ENCODE measurements at regions not wholly inside any gene's neighbourhood (a gene's known extent, or its start where the extent isn't known, plus 50 kb on each side); places are given as distances from the start of the nearest gene placed in this dataset.

GRCh38 chr6:67358241-67358640 is 1276.8 kb upstream of the ADGRB3 start:
- DNase-seq (ENCODE audit: low spot score), result no peak

GRCh38 chr6:67353861-67354260 is 1281.2 kb upstream of the ADGRB3 start:
- no peak for DNase-seq (ENCODE audit: low spot score)

GRCh38 chr6:67352717-67353116 is 1282.4 kb upstream of the ADGRB3 start:
- DNase-seq (ENCODE audit: low spot score), result no peak

- DNase-seq (ENCODE audit: low spot score), result no peak
Measured at GRCh38 chr6:67350729-67351128, 1284.4 kb upstream of the ADGRB3 start.

GRCh38 chr6:67345946-67346345 is 1289.1 kb upstream of the ADGRB3 start:
- no peak for DNase-seq (ENCODE audit: low spot score)

- DNase-seq (ENCODE audit: low spot score), result no peak
Measured at GRCh38 chr6:67336014-67336413, 1299.1 kb upstream of the ADGRB3 start.

GRCh38 chr6:67331304-67331703 is 1303.8 kb upstream of the ADGRB3 start:
- no peak for DNase-seq (ENCODE audit: low spot score)

GRCh38 chr6:67328269-67328668 is 1306.8 kb upstream of the ADGRB3 start:
- no peak for DNase-seq (ENCODE audit: low spot score)

GRCh38 chr6:67300430-67301040 is 1334.5 kb upstream of the ADGRB3 start:
- no peak for DNase-seq (ENCODE audit: low spot score)

GRCh38 chr6:67292169-67292568 is 1342.9 kb upstream of the ADGRB3 start:
- DNase-seq (ENCODE audit: low spot score), result no peak

- DNase-seq (ENCODE audit: low spot score), result no peak
Measured at GRCh38 chr6:67287566-67287965, 1347.5 kb upstream of the ADGRB3 start.

GRCh38 chr6:67285770-67286495 is 1349.1 kb upstream of the ADGRB3 start:
- DNase-seq (ENCODE audit: low spot score), result no peak

GRCh38 chr6:67277312-67277711 is 1357.8 kb upstream of the ADGRB3 start:
- no peak for DNase-seq (ENCODE audit: low spot score)

GRCh38 chr6:67265996-67266921 is 1368.8 kb upstream of the ADGRB3 start:
- DNase-seq (ENCODE audit: low spot score), result no peak

- DNase-seq (ENCODE audit: low spot score), result no peak
Measured at GRCh38 chr6:67252663-67253062, 1382.4 kb upstream of the ADGRB3 start.

- no peak for DNase-seq (ENCODE audit: low spot score)
Measured at GRCh38 chr6:67248077-67248476, 1387.0 kb upstream of the ADGRB3 start.

GRCh38 chr6:67244037-67244436 is 1391.0 kb upstream of the ADGRB3 start:
- no peak for DNase-seq (ENCODE audit: low spot score)

- DNase-seq (ENCODE audit: low spot score), result no peak
Measured at GRCh38 chr6:67237277-67237676, 1397.8 kb upstream of the ADGRB3 start.

- no peak for DNase-seq (ENCODE audit: low spot score)
Measured at GRCh38 chr6:67231092-67231491, 1404.0 kb upstream of the ADGRB3 start.

- DNase-seq (ENCODE audit: low spot score), result no peak
Measured at GRCh38 chr6:67224989-67225388, 1410.1 kb upstream of the ADGRB3 start.

GRCh38 chr6:67221226-67221625 is 1413.9 kb upstream of the ADGRB3 start:
- DNase-seq (ENCODE audit: low spot score), result no peak

GRCh38 chr6:67219346-67219745 is 1415.7 kb upstream of the ADGRB3 start:
- no peak for DNase-seq (ENCODE audit: low spot score)

GRCh38 chr6:67212584-67212983 is 1422.5 kb upstream of the ADGRB3 start:
- no peak for DNase-seq (ENCODE audit: low spot score)

All from HuH-7 (cell line).